ENCODE measurements at regions not wholly inside any gene's neighbourhood (a gene's known extent, or its start where the extent isn't known, plus 50 kb on each side); places are given as distances from the start of the nearest gene placed in this dataset.

DNA sequence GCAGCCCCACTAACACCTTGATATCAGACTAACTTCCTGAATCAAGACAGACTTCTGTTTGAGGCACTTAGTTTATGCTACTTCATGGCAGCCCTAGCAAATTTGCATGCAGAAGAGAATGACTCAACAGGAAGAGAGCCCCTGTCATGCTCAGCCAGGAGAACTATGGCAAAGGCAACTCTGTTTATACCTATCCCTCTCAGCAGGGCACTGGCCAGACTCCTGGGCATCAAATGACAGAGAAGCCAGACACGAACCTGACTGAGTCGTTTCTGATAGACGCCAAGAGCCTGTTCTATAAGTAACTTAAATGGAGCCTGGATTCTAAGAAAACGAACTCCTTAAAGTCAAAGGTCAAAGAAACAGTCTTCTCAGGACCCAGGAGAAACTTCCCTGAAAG is 50.9 kb upstream of the UNC5B start:
- Histone ChIP-seq H3K4me3 (ENCODE audit: low read depth in 1 of 5, low read length in 5 of 5) (no peak overlapping the region), H3K27me3 (ENCODE audit: control insufficient read depth in 5 of 5, insufficient read depth in 4 of 5, low read length in 5 of 5) (no peaks in the 10 kb centered on the region), H3K9ac (ENCODE audit: low read length in 5 of 5) (no peak overlapping the region), H3K27ac (ENCODE audit: low read depth, low read length) (no peak overlapping the region), H3K9me3 (ENCODE audit: control insufficient read depth in 5 of 5, low read length in 5 of 5) (no peaks in the 10 kb centered on the region), H3K4me1 (ENCODE audit: control insufficient read depth in 5 of 5, insufficient read depth in 5 of 5, low read length in 5 of 5) (peaks cover 0 to under 1% (median 0%) of the 10 kb centered on the region in 5 donors), H3K36me3 (ENCODE audit: control insufficient read depth in 5 of 5, insufficient read depth in 5 of 5, low read length in 5 of 5) (no peaks in the 10 kb centered on the region)
